Upper lobe of left lung (tissue), 4 donors: ENCODE measurements at regions not wholly inside any gene's neighbourhood (a gene's known extent, or its start where the extent isn't known, plus 50 kb on each side); places are given as distances from the start of the nearest gene placed in this dataset.

ENCODE experiments used
- POLR2A ChIP-seq, 4 donors: fragments of 450-650 bp; IDR thresholded peaks; one replicate each; pipeline ENCODE4 v1.5.1; 2016 to 2017; ENCODE audit warnings: antibody characterized with exemption in 4 of 4, mild to moderate bottlenecking in 2 of 4
- TF ChIP-seq, protein P1 (sequence below), 6 experiments: fragments of 450-650 bp in 4 of 6; fragments of 200-600 bp in 2 of 6; sonication (generic) in 2 of 6; IDR thresholded peaks; one replicate each; pipeline ENCODE4 v1.5.1; 2016 to 2019; ENCODE audit warnings: antibody characterized with exemption in 6 of 6

GRCh38 chr6:80771941-80772340 lies 665.5 kb downstream of the BCKDHB start:
- TF ChIP-seq, protein P1, sequence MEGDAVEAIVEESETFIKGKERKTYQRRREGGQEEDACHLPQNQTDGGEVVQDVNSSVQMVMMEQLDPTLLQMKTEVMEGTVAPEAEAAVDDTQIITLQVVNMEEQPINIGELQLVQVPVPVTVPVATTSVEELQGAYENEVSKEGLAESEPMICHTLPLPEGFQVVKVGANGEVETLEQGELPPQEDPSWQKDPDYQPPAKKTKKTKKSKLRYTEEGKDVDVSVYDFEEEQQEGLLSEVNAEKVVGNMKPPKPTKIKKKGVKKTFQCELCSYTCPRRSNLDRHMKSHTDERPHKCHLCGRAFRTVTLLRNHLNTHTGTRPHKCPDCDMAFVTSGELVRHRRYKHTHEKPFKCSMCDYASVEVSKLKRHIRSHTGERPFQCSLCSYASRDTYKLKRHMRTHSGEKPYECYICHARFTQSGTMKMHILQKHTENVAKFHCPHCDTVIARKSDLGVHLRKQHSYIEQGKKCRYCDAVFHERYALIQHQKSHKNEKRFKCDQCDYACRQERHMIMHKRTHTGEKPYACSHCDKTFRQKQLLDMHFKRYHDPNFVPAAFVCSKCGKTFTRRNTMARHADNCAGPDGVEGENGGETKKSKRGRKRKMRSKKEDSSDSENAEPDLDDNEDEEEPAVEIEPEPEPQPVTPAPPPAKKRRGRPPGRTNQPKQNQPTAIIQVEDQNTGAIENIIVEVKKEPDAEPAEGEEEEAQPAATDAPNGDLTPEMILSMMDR (IDR thresholded peaks at IDR 0.05) = no peak
- no peak for TF ChIP-seq POLR2A (IDR thresholded peaks at IDR 0.05)
